G401 (cell line): ENCODE measurements at regions not wholly inside any gene's neighbourhood (a gene's known extent, or its start where the extent isn't known, plus 50 kb on each side); places are given as distances from the start of the nearest gene placed in this dataset.
"Not testable (repeated sequence)": the region's sequence is repeated elsewhere in the genome, so short reads cannot be mapped to it uniquely, and the experiment has no call there.

ENCODE experiments used
- DNase-seq: peaks from one replicate; pipeline ENCODE4 v3.0.0-alpha.2; 2015; ENCODE audit warnings: low spot score
- in situ Hi-C: cut with HindIII; loops from 2 replicates; pipeline ENCODE4 v1.10.0; 2016; ENCODE audit warnings: low sequenced_read_pairs, mixed read lengths

DNA sequence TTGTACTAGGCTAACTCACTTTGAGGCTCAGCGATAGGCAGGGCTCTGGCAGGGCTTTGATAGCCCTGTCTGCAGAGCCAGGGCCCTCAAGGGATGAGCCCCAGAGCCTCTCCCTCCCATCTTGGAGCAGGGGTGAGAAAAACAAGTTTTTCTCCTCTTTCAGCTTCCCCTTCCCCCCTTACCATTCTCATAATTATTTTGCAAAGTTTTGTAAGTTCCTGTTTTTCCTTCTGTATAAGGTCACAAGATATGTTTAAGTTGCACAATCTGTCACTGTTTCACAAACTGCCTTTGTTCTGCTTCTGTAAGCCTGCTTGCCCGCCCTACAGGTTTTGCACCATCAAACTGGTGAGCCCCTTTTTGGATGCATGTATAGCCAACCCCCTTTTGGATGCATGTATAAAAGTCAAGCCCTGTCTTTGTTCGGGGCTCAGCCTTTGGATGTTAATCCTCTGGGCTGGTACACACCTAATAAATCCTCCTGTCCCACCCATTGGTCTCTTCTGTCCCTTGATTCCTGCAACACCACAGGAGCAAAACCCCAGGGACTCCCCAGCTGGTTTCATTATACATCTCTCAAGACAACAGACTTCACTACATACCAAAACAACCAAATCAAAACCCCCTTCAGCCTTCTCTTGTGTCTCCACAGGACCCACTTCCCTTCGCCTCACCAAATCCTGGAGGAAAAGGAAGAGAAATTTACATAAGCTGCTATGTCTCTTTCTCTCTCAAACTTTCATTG lies 52.5 kb upstream of the RESF1 start:
- in situ Hi-C loops, result no loop called here

DNA sequence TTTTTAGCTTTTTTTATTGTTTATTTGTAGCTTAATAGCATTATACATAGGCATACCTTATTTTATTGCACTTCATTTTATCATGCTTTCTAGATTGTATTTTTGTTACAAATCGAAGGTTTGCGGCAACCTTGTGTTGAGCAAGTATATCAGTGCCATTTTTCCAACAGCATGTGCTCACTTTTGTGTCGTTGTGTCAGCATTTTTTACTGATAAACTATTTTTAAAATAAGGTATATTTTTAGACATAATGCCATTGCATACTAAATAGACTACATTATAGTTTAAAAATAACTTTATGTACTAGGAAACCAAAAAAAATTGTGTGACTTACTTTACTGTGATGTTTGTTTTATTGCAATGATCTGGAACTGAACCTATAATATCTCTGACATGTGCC lies 56.2 kb upstream of the RESF1 start:
- in situ Hi-C loops, result no loop called here
- no peak for DNase-seq

More for the DNA sequence above, 52.5 kb upstream of the RESF1 start:
- DNase-seq, result no peak

DNA sequence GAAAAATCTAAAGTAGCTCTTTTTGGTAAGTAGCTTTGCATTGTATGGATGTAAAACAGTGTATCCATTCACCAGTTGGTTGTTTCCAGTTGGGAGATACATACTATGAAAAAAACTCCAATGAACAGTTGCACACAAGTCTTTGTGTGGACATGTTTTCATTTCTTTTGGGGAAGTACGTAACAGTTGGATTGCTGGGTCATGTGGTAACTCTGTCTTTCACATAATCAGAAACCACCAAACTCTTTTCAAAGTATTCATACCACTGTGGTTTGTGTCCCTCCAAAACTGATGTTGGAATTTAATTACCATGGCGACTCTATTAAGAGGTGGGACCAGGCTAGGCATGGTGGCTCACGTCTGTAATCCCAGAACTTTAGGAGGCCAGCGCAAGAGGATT lies 58.9 kb upstream of the RESF1 start:
- DNase-seq, result no peak
- in situ Hi-C loops, result no loop called here

DNA sequence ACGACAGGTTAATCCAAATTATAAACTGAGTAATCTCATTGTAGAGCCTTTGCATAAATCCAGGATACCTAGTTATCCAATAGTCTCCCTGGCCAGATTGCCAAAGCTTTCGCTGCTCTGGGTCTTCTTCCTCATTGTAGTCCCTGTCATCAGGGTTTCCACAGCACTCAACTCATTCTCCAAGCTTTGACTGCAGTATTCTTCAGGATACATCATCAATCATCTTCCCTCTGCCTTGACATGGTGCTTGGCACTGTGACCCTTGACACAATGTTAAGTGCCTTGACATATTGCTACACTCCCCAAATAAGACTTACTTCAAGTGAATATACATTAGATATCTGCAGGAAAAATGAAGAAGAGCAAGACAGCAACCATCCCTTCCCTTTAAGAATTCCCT lies 60.1 kb upstream of the RESF1 start:
- in situ Hi-C loops, result no loop called here
- DNase-seq, result no peak

DNA sequence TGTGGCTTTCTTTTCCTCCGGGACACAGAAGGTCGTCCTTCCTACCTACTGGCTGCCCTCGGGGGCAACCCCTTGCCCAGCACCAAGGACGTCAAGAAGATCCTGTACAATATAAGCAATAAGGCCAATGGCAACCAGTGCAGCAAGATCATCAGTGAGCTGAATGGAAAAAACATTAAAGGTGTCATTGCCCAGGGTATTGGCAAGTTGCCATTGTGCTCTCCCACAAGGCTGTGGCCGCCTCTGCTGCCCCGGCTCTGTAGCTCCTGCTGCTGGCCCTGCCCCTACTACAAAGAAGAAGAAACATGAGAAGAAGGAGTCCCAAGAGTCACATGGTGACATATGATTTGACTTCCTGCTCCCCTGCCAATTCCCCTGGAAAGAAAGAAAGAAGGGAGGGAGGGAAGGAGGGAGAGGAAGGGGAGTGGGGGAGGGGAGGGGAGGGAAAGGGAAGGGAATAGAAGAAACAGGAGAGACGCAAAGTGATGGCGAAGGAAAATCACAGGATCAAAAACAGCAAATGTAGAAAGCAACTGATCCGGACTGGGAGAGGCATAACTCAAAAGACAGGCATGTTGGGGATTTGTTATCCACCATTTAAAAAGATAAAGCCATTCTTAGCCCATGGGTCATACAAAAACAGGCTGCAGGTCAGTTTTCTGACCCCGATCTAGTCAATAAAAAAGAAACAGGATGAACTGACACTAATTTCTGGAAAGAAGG lies 61.3 kb upstream of the RESF1 start:
- DNase-seq, result no peak
- in situ Hi-C loops, result no loop called here

DNA sequence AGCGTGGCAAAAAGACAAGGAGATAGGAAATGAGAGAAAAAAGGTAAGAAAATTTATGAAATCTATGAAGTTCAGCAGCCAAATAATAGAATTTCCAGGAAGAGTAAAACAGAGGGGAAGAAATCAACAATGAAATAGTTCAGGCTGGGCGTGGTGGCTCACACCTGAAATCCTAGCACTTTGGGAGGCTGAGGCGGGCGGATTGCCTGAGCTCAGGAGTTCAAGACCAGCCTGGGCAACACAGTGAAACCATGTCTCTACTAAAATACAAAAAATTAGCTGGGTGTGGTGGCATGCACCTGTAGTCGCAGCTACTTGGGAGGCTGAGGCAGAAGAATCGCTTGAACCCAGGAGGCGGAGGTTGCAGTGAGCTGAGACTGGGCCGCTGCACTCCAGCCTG lies 62.1 kb upstream of the RESF1 start:
- in situ Hi-C loops, DNase-seq: not testable (repeated sequence)

DNA sequence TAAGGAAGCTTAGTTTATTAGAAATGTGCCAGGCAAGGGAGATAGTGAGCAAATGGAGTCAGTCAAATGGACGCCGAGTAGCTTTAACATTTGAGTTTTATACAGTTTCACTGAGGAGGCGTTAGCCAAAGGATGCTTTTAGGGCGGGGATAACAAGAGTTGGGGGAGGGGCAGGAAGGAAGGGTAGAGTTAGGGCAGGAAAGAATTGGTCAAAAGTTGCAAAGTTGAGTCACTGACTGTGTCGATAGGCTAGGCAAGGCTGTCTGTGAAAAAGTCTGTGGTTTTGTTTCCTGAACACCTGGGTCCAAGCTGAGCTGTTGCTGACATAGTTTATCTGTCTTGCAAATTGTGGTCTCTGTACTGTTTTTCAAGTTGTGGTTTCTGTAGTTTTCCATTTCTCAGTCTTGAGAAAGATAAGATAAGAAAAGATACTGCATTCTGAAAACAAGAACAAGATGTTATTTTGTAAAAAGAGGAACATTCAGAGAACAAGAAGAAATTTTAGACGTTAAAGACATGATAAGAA lies 62.6 kb upstream of the RESF1 start:
- in situ Hi-C loops, result no loop called here

DNA sequence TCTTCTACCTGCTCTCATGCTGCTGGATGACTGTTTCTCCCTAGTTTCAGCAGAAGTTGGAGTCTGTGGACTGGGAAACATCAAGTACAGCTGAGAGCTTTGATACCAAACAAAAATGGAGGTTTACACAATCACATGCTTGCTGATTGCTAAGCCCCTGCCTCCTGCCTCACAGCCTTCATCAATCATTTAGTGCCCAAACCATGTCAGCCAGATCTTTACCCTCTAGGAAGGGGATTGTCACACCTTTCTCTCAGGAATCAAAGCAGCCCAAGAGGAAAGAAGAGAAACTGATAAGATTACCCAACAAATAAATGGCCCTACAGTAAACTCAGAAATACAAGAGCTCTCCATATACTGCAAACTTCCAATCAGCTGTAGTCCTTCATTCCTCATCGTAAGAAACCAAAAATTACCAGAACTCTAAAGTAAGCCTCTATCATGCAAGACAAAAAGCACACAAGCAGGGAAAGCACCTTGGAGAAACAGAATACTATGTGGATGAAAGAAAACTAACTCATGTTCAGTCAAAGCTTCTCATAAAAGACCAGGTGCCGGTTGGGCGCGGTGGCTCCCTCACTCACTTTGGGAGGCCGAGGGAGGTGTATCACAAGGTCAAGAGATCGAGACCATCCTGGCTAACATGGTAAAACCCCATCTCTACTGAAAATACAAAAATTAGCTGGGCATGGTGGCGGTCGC lies 63.6 kb upstream of the RESF1 start:
- no peak for DNase-seq
- in situ Hi-C loops, result no loop called here

More for the DNA sequence above, 62.6 kb upstream of the RESF1 start:
- no peak for DNase-seq

DNA sequence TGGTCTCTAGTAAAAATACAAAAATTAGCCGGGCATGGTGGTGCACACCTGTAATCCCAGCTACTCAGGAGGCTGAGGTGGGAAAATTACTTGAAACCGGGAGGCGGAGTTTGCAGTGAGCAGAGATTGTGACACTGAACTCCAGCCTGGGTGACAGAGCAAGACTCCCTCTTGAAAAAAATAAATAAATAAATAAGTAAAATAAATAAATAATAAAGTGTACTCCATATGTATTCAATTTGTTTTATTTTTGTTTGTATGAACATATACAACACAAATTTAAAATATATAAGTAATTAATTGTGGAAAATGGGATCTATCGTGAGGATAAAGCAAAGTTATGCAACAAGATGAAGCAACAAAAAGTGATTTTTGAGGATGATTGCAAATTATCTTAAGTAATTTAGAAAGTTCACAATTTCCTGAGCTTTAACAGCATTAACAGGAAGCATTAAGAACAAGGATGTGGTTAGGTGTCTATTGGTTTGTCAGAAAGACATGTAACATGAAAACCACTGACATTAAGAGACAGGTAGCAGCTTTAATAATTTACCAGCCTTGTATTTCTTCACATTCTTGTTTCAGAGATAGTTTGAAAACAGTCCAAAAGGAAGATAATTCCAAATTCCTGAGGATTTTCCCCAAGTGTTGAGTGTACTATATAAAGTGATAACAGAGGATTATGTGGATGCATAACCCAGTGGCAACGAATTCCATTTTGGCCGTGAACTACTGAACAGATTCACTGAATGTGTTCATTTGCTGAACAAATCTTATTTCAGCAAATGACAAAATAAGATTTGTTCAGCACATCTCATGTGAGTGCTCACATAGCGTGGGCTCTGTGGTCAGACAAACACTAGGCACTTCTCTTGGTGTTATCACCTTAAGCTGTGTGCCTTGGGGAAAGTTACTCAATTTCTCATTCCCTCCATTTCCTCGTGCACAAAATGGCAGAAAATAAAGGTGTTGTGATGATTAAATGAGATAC lies 68.6 kb upstream of the RESF1 start:
- in situ Hi-C loops, result no loop called here
- no peak for DNase-seq

DNA sequence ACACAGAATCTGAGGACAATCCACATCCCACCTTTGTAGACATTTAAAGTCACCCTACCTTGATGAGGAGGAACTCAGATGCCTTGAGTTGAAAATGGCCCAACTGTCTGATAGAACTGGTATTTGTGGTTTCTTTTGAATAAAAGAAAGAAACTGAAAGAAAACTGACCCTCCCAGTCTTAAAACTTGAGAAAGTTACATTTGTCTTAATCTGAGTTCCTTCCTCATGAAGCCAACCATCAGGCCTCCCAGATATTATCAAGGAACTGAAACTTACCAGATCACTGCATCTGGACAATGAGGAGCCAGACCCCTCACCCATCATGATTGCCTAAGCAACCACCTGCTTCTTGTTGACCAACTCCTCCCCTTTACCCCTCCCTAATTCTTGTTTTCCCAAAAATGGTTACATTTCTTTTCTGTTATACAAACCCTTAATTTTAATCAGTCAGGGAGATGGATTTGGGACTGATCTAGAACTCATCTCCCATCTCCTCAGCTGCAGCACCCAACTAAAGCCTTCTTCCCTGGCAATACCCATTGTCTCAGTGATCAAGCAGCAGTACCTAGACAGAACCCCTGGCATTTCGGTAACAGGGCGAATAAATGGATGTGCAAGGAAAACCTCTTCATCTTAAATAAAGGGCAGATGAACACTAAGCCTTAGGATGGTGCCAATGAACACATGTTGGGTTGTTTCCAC lies 72.0 kb upstream of the RESF1 start:
- no peak for DNase-seq

DNA sequence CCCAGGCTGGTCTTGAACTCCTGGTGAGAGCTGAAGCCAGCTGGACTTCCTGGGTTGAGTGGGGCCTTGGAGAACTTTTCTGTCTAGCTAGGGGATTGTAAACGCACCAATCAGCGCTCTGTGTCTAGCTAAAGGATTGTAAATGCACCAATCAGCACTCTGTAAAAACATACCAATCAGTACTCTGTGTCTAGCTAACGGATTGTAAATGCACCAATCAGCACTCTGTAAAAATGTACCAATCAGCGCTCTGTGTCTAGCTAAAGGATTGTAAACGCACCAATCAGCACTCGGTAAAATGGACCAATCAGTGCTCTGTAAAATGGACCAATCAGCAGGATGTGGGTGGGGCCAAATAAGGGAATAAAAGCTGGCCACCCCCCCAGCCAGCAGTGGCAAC lies 76.5 kb upstream of the RESF1 start:
- in situ Hi-C loops, DNase-seq: not testable (repeated sequence)

More for the DNA sequence above, 72.0 kb upstream of the RESF1 start:
- in situ Hi-C loops, result no loop called here

DNA sequence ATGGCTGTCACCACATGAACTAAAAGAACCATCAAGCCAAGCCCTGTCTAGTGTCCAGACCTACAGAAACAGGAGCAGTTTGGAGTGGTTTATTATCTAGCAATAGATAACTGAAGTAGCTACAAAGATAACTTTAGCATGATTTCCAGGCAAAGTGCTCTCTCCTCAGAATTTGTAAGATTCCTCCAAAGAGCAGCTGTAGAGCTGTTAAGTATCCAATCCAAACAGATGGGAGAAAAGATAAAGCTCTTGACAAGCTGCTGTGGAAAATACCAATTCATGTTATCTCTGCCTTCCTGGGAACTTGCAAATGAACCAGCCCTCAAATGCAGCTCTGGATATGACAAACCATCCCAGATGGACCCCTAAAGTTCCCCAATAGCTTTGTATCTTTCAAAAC lies 78.9 kb upstream of the RESF1 start:
- DNase-seq, result no peak
- in situ Hi-C loops, result no loop called here

DNA sequence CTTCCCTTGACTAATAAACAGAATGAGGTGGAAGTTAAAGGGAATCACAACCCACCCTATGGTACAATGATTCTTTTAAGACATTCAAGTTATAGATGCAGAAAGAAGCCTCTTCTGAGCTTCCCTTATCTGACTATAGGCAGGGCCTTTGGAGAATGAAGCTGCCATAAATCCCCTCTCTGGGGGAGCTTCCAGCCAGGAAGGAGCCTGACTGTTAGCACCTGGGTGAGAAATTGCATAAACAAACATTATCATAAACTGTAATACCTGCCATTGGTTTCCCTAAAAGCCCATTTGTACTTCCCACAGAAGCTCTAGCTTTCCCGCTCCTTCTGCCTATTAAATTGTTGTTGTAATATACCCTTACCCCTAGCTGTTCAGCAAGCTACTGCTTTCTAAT lies 81.3 kb upstream of the RESF1 start:
- in situ Hi-C loops, result no loop called here
- DNase-seq, result no peak

DNA sequence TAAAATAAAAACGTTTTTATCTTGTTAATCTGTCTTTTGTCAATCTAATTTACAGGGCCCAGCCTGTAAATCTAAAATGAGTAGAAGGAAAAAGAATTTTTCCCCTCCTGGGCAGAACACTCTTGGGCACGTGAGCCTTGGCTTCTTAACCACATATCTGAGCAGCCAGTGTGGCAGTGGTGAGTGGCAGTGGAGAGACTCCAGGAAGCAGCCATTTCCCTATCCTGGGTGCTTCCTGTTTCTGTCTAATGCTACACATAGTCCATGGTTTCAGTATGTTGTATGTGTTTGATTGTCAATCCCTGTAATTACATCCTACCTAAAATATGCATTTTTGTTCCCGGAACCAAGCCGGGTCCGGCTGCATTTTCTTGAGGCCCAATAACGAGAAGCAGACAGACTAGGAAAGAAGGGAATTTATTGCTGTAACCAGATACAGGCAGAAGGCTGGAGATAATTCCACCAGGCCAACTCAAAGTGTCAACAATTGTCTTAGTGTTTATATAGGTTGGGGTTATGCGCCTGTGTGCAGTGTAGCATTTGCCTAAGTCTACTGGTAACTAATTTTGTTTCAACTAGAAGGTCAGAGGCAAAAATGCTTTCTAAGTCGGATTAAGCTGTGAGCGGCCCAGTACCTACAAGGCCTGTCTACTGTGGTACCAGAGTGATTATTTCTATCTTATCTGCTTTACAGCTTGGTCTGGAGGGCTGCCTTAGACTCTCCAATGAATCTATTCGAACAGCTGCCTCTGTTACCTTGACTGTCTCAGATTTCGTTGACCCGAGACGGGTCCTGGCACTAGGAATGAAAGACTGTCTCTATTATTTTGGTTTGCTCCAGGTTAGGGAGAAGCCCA lies 82.4 kb upstream of the RESF1 start:
- no peak for DNase-seq
- in situ Hi-C loops, result no loop called here

DNA sequence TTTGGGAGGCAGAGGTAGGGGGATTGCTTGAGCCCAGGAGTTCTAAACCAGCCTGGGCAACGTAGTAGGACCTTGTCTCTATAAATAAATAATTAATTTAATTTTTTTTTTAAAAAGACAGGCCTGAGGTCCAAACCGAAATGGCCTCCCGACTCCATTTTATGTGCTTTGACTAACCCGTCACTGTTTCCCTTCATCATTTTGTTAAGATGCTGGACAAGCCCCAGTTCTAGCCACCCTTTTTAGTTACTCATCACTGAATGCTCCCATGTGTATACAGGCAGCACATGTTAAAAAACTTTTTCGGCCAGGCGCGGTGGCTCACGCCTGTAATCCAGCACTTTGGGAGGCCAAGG lies 83.6 kb upstream of the RESF1 start:
- no peak for DNase-seq

DNA sequence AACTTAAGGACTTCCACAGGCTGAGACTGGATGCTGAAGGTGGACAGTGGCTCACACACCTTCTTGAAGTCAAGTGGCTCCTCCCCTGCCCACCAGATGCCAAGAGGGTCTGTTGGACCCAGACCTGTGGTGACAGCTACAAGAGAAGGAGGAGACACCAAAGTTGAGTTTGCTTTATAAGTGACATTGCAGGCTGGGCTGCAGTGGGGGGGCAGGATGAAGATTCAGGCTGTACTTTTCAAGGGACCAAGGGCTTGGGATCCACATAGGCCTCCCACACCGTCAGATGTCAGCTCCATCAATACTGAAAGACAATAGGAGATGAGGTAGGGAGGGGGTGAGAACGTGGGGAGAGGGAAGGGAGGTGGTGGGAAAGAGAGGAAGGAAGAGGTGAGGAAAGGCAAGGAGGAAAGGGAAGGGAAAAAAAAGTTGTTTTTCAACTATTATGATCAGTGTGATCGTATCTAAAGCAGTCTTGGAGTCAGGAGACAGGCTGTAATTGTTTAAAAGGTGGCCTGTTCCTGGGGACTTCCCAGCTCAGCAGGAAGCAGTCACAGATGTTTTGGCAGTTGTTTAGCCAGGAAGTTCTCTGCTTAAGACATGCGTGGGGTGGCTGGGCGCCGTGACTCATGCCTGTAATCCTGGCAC lies 84.1 kb upstream of the RESF1 start:
- DNase-seq, result no peak
- in situ Hi-C loops, result no loop called here

More for the DNA sequence above, 83.6 kb upstream of the RESF1 start:
- in situ Hi-C loops, result no loop called here
